Neural progenitor cell (in vitro differentiated cells): ENCODE measurements at regions not wholly inside any gene's neighbourhood (a gene's known extent, or its start where the extent isn't known, plus 50 kb on each side); places are given as distances from the start of the nearest gene placed in this dataset.
"Not testable (repeated sequence)": the region's sequence is repeated elsewhere in the genome, so short reads cannot be mapped to it uniquely, and the experiment has no call there.

ENCODE experiments used
- DNase-seq: peaks from one replicate; pipeline ENCODE4 v3.0.0-alpha.2; 2016; ENCODE audit warnings: low spot score
- H2AFZ ChIP-seq: fragments of 200-600 bp; sonication (generic); replicated peaks from 2 replicates; pipeline ENCODE4 v1.6.1; 2016; ENCODE audit warnings: antibody characterized with exemption
- H3F3A ChIP-seq: fragments of 200-600 bp; sonication (generic); 2 replicates; pipeline ENCODE4 v1.6.1; 2016; ENCODE audit warnings: antibody characterized with exemption, low read depth
- H3K27ac ChIP-seq: fragments of 200-600 bp; sonication (generic); 2 replicates; pipeline ENCODE4 v1.5.1; 2016; ENCODE audit warnings: mild to moderate bottlenecking
- H3K27me3 ChIP-seq: fragments of 200-600 bp; sonication (generic); 2 replicates; pipeline ENCODE4 v1.6.1; 2016; ENCODE audit warnings: mild to moderate bottlenecking, moderate library complexity
- H3K36me3 ChIP-seq: fragments of 200-600 bp; sonication (generic); 2 replicates; pipeline ENCODE4 v1.5.1; 2016
- H3K4me1 ChIP-seq: fragments of 200-600 bp; sonication (generic); 2 replicates; pipeline ENCODE4 v1.6.1; 2016; ENCODE audit warnings: mixed run types
- H3K4me2 ChIP-seq: fragments of 200-600 bp; sonication (generic); 2 replicates; pipeline ENCODE4 v1.6.1; 2016
- H3K4me3 ChIP-seq: fragments of 200-600 bp; sonication (generic); 2 replicates; pipeline ENCODE4 v1.5.1; 2016
- H3K79me2 ChIP-seq: fragments of 200-600 bp; sonication (generic); 2 replicates; pipeline ENCODE4 v1.6.1; 2016; ENCODE audit warnings: low read depth
- H3K9ac ChIP-seq: fragments of 200-600 bp; sonication (generic); 2 replicates; pipeline ENCODE4 v1.6.1; 2016
- H3K9me3 ChIP-seq: fragments of 200-600 bp; sonication (generic); 2 replicates; pipeline ENCODE4 v1.5.1; 2016; ENCODE audit warnings: low read depth
- H4K20me1 ChIP-seq: fragments of 200-600 bp; sonication (generic); 2 replicates; pipeline ENCODE4 v1.6.1; 2016; ENCODE audit warnings: low read depth
- H3K27ac Mint-ChIP-seq: 3 replicates; pipeline ENCODE4 v1.8.0; 2021; ENCODE audit warnings: mixed read lengths
- H3K27me3 Mint-ChIP-seq: 2 replicates; pipeline ENCODE4 v1.8.0; 2022; ENCODE audit warnings: low read depth, mild to moderate bottlenecking, inconsistent platforms, moderate library complexity, mixed read lengths; ENCODE audit not compliant: insufficient read depth
- H3K36me3 Mint-ChIP-seq: 3 replicates; pipeline ENCODE4 v1.8.0; 2021; ENCODE audit warnings: mixed read lengths
- H3K4me1 Mint-ChIP-seq: 3 replicates; pipeline ENCODE4 v1.8.0; 2021; ENCODE audit warnings: mixed read lengths
- H3K4me3 Mint-ChIP-seq: 3 replicates; pipeline ENCODE4 v1.8.0; 2021; ENCODE audit warnings: mild to moderate bottlenecking, moderate library complexity, mixed read lengths
- H3K9me3 Mint-ChIP-seq: 3 replicates; pipeline ENCODE4 v1.8.0; 2020; ENCODE audit warnings: mixed read lengths
- EZH2 ChIP-seq: fragments of 200-600 bp; sonication (generic); IDR thresholded peaks from 2 replicates; pipeline ENCODE4 v1.6.1; 2017; ENCODE audit warnings: antibody characterized with exemption, mild to moderate bottlenecking, moderate library complexity
- EZH2phosphoT487 ChIP-seq: fragments of 200-600 bp; sonication (generic); IDR thresholded peaks from 2 replicates; pipeline ENCODE4 v1.6.1; 2017; ENCODE audit warnings: antibody characterized with exemption
- TF ChIP-seq, protein P1 (sequence below): fragments of 200-600 bp; sonication (generic); IDR thresholded peaks from 2 replicates; pipeline ENCODE4 v1.5.1; 2017; ENCODE audit warnings: antibody characterized with exemption, mild to moderate bottlenecking

DNA sequence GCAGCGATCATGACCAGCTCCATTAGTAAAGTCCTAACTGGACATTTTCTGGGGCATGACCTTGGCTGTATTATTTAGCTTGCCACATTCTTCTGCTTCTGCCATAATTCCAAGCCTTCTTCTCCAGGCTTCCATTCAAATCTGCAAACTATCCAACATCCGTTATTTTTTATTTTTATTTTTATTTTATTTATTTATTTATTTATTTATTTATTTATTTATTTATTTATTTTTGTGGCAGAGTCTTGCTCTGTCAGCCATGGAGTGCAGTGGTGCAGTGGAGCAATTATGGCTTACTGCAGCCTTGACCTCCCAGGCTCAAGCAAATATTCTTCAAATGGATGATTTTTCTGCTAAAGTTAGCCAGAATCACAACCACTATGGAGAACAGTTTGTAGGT is 187.2 kb upstream of the CDK1 start:
- H4K20me1 ChIP-seq, result no peaks in the 10 kb centered on the region
- H3K79me2 ChIP-seq, result no peaks in the 10 kb centered on the region
- H3K27me3 ChIP-seq, result no peaks in the 10 kb centered on the region
- no peak for TF ChIP-seq EZH2phosphoT487
- TF ChIP-seq, protein P1, sequence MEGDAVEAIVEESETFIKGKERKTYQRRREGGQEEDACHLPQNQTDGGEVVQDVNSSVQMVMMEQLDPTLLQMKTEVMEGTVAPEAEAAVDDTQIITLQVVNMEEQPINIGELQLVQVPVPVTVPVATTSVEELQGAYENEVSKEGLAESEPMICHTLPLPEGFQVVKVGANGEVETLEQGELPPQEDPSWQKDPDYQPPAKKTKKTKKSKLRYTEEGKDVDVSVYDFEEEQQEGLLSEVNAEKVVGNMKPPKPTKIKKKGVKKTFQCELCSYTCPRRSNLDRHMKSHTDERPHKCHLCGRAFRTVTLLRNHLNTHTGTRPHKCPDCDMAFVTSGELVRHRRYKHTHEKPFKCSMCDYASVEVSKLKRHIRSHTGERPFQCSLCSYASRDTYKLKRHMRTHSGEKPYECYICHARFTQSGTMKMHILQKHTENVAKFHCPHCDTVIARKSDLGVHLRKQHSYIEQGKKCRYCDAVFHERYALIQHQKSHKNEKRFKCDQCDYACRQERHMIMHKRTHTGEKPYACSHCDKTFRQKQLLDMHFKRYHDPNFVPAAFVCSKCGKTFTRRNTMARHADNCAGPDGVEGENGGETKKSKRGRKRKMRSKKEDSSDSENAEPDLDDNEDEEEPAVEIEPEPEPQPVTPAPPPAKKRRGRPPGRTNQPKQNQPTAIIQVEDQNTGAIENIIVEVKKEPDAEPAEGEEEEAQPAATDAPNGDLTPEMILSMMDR, result no peak
- TF ChIP-seq EZH2, result no peak
- no peak overlapping the region for H3K9ac ChIP-seq
- H3K36me3 ChIP-seq, result no peaks in the 10 kb centered on the region
- Mint-ChIP-seq H3K4me1 (peaks cover 16% of the 10 kb centered on the region), H3K36me3 (no peaks in the 10 kb centered on the region), H3K27me3 (no peaks in the 10 kb centered on the region), H3K27ac (no peak overlapping the region), H3K9me3 (no peaks in the 10 kb centered on the region), H3K4me3 (no peak overlapping the region)
- H2AFZ ChIP-seq, result no peak overlapping the region
- H3F3A ChIP-seq, result no peaks in the 10 kb centered on the region
- H3K27ac ChIP-seq, result no peak overlapping the region
- no peak overlapping the region for H3K4me3 ChIP-seq
- no peaks in the 10 kb centered on the region for H3K9me3 ChIP-seq
- H3K4me1 ChIP-seq, result no peaks in the 10 kb centered on the region
- H3K4me2 ChIP-seq, result no peak overlapping the region
- DNase-seq, result no peak

DNA sequence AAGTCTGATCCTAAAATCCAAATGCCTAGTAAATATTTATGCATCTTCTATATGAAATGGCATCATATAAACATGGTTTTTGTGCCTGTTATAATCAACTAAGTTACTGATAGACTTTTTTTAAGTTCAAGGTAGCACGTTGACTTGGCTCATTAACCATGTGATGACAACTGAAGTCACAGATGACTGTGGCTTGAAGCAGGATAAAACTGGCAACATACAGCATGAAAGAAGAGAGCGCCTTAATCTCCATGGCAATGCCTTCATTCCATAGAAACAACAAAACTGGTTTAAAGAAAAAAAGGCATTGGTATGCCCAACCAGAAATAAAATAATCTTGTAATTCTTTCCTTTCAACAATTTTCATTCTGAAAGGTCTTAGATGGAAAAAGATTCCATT is 188.9 kb upstream of the CDK1 start:
- H3K27me3 Mint-ChIP-seq, result no peaks in the 10 kb centered on the region
- DNase-seq, result no peak
- no peaks in the 10 kb centered on the region for H3K36me3 Mint-ChIP-seq

DNA sequence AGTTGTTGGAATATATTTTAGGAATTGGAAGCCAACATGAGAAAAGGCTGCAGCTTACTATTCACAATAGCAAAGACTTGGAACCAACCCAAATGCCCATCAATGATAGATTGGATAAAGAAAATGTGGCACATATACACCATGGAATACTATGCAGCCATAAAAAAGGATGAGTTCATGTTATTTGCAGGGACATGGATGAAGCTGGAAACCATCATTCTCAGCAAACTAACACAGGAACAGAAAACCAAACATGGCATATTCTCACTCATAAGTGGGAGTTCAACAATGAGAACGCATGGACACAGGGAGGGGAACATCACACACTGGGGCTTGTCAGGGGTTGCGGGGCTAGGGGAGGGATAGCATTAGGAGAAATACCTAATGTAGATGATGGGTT is 192.1 kb upstream of the ANK3 start:
- H3K4me3 Mint-ChIP-seq, H2AFZ ChIP-seq, H3K9me3 Mint-ChIP-seq: not testable (repeated sequence)

More for the DNA sequence above, 188.9 kb upstream of the CDK1 start:
- Mint-ChIP-seq H3K4me3 (no peak overlapping the region), H3K27ac (no peak overlapping the region), H3K9me3 (no peaks in the 10 kb centered on the region), H3K4me1 (peaks cover 2% of the 10 kb centered on the region)
- Histone ChIP-seq H4K20me1 (no peaks in the 10 kb centered on the region), H3K79me2 (no peaks in the 10 kb centered on the region), H3K27me3 (no peaks in the 10 kb centered on the region), H3K9me3 (no peaks in the 10 kb centered on the region), H2AFZ (no peak overlapping the region), H3K27ac (no peak overlapping the region), H3K4me1 (no peaks in the 10 kb centered on the region), H3F3A (no peaks in the 10 kb centered on the region), H3K9ac (no peak overlapping the region), H3K4me2 (no peak overlapping the region), H3K36me3 (no peaks in the 10 kb centered on the region), H3K4me3 (no peak overlapping the region)
- TF ChIP-seq EZH2phosphoT487, result no peak
- TF ChIP-seq EZH2, result no peak
- TF ChIP-seq, protein P1, result no peak

DNA sequence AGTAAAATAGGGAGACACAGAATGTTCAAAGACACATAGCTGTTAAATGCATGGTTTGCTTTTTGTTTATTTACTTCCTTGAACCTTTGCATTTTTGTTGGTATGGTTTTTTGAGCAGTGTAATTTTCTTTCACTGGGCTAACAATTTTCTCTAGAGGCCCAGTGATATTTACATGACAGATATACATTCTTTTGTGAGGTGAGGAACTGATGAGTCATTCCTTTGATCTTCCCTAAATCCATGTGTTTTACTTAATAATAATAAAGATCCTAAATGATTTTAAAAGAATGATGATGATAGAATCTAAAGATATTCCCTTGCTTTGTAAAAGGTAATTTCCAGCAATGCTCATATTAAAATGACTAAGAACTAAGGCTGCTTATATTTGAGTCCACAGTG is 188.5 kb upstream of the ANK3 start:
- H3K27me3 ChIP-seq, result no peaks in the 10 kb centered on the region
- TF ChIP-seq EZH2 (no peak), EZH2phosphoT487 (no peak)
- TF ChIP-seq, protein P1, result no peak
- no peaks in the 10 kb centered on the region for H3K36me3 ChIP-seq
- H3K36me3 Mint-ChIP-seq, result no peaks in the 10 kb centered on the region
- H3K4me2 ChIP-seq, result no peak overlapping the region
- peaks cover 5% of the 10 kb centered on the region for H3K27me3 Mint-ChIP-seq
- no peak overlapping the region for H3K27ac Mint-ChIP-seq
- no peaks in the 10 kb centered on the region for H3F3A ChIP-seq
- peaks cover 4% of the 10 kb centered on the region for H3K4me1 ChIP-seq
- no peak for DNase-seq
- H3K9me3 ChIP-seq, result no peaks in the 10 kb centered on the region
- no peaks in the 10 kb centered on the region for H3K79me2 ChIP-seq
- H3K4me3 Mint-ChIP-seq, result no peak overlapping the region
- no peak overlapping the region for H3K4me3 ChIP-seq
- H4K20me1 ChIP-seq, result no peaks in the 10 kb centered on the region
- peaks cover 2% of the 10 kb centered on the region for H3K9me3 Mint-ChIP-seq
- H3K27ac ChIP-seq, result no peak overlapping the region
- peaks cover 9% of the 10 kb centered on the region for H3K4me1 Mint-ChIP-seq
- H3K9ac ChIP-seq, result no peak overlapping the region
- H2AFZ ChIP-seq, result no peak overlapping the region

More for the DNA sequence above, 192.1 kb upstream of the ANK3 start:
- H3K27me3 Mint-ChIP-seq, H3K4me3 ChIP-seq, H3K36me3 Mint-ChIP-seq, H3K27ac Mint-ChIP-seq, H3K36me3 ChIP-seq, H4K20me1 ChIP-seq, H3K27me3 ChIP-seq, H3F3A ChIP-seq, H3K79me2 ChIP-seq, H3K9me3 ChIP-seq, H3K4me1 Mint-ChIP-seq, H3K9ac ChIP-seq, H3K4me1 ChIP-seq, DNase-seq, H3K4me2 ChIP-seq, H3K27ac ChIP-seq: not testable (repeated sequence)
